Effector memory CD8-positive, alpha-beta T cell (primary cell): ENCODE measurements at regions not wholly inside any gene's neighbourhood (a gene's known extent, or its start where the extent isn't known, plus 50 kb on each side); places are given as distances from the start of the nearest gene placed in this dataset.

Source experiments
- ATAC-seq: fragments of 150-1000 bp; cut with Tn5 transposase; replicated peaks from 2 replicates; pipeline ENCODE4 v1.10.0; 2021; ENCODE audit warnings: mild to moderate bottlenecking, moderate library complexity
- DNase-seq, 3 experiments: peaks; one replicate each; pipeline ENCODE4 v3.0.0; 2021
- H3K27ac Mint-ChIP-seq, 2 donors: one replicate each; pipeline ENCODE4 v1.8.0; 2022; ENCODE audit warnings: mild to moderate bottlenecking in 2 of 2, mixed read lengths in 2 of 2, moderate library complexity in 2 of 2
- H3K27me3 Mint-ChIP-seq, 2 donors: one replicate each; pipeline ENCODE4 v1.8.0; 2022; ENCODE audit warnings: mixed read lengths in 2 of 2
- H3K36me3 Mint-ChIP-seq: one replicate; pipeline ENCODE4 v1.8.0; 2022; ENCODE audit warnings: mild to moderate bottlenecking, moderate library complexity, mixed read lengths; ENCODE audit not compliant: insufficient read depth
- H3K4me1 Mint-ChIP-seq, 2 donors: one replicate each; pipeline ENCODE4 v1.8.0; 2022; ENCODE audit warnings: low read depth in 2 of 2, mixed read lengths in 2 of 2
- H3K4me3 Mint-ChIP-seq, 2 donors: one replicate each; pipeline ENCODE4 v1.8.0; 2022; ENCODE audit warnings: mild to moderate bottlenecking in 2 of 2, mixed read lengths in 2 of 2, moderate library complexity in 2 of 2
- H3K9me3 Mint-ChIP-seq, 2 donors: one replicate each; pipeline ENCODE4 v1.8.0; 2022; ENCODE audit warnings: mixed read lengths in 2 of 2

- no peaks in the 10 kb centered on the region for H3K36me3 Mint-ChIP-seq
- H3K9me3 Mint-ChIP-seq, result no peaks in the 10 kb centered on the region
- ATAC-seq (no peak), DNase-seq (no peak)
- H3K4me3 Mint-ChIP-seq, result no peak overlapping the region
- no peak overlapping the region for H3K27ac Mint-ChIP-seq
- no peaks in the 10 kb centered on the region for H3K27me3 Mint-ChIP-seq
- no peaks in the 10 kb centered on the region for H3K4me1 Mint-ChIP-seq
Observed at GRCh38 chr7:16025696-16026095, 339.2 kb upstream of the MEOX2 start.

GRCh38 chr7:16023503-16023902, 337.0 kb upstream of the MEOX2 start:
- Mint-ChIP-seq H3K9me3 (peaks cover 0 to 2% of the 10 kb centered on the region in 2 donors), H3K27ac (no peak overlapping the region), H3K4me1 (no peaks in the 10 kb centered on the region), H3K36me3 (no peaks in the 10 kb centered on the region), H3K4me3 (no peak overlapping the region), H3K27me3 (no peaks in the 10 kb centered on the region)
- ATAC-seq (no peak), DNase-seq (no peak)

GRCh38 chr7:16023046-16023445, 336.6 kb upstream of the MEOX2 start:
- Mint-ChIP-seq H3K36me3 (no peaks in the 10 kb centered on the region), H3K4me1 (no peaks in the 10 kb centered on the region), H3K4me3 (no peak overlapping the region), H3K27me3 (no peaks in the 10 kb centered on the region), H3K9me3 (peaks cover 0 to 2% of the 10 kb centered on the region in 2 donors), H3K27ac (no peak overlapping the region)
- no peak for ATAC-seq
- no peak for DNase-seq

GRCh38 chr7:16021851-16022250, 335.4 kb upstream of the MEOX2 start:
- H3K4me1 Mint-ChIP-seq, result no peaks in the 10 kb centered on the region
- H3K27ac Mint-ChIP-seq, result no peak overlapping the region
- ATAC-seq (no peak), DNase-seq (no peak)
- H3K9me3 Mint-ChIP-seq, result peaks cover 0 to 5% of the 10 kb centered on the region in 2 donors
- no peak overlapping the region for H3K4me3 Mint-ChIP-seq
- H3K27me3 Mint-ChIP-seq, result no peaks in the 10 kb centered on the region
- no peaks in the 10 kb centered on the region for H3K36me3 Mint-ChIP-seq

- Mint-ChIP-seq H3K27ac (no peak overlapping the region), H3K9me3 (peaks cover 0 to 5% of the 10 kb centered on the region in 2 donors), H3K36me3 (no peaks in the 10 kb centered on the region), H3K27me3 (no peaks in the 10 kb centered on the region), H3K4me3 (no peak overlapping the region), H3K4me1 (no peaks in the 10 kb centered on the region)
- no peak for ATAC-seq
- no peak for DNase-seq
Observed at GRCh38 chr7:16015981-16016380, 329.5 kb upstream of the MEOX2 start.

- H3K36me3 Mint-ChIP-seq, result no peaks in the 10 kb centered on the region
- H3K27me3 Mint-ChIP-seq, result no peaks in the 10 kb centered on the region
- H3K27ac Mint-ChIP-seq, result no peak overlapping the region
- ATAC-seq (no peak), DNase-seq (no peak)
- H3K4me3 Mint-ChIP-seq, result no peak overlapping the region
- no peaks in the 10 kb centered on the region for H3K4me1 Mint-ChIP-seq
- H3K9me3 Mint-ChIP-seq, result peaks cover 0 to 3% of the 10 kb centered on the region in 2 donors
Observed at GRCh38 chr7:16014031-16014430, 327.5 kb upstream of the MEOX2 start.

GRCh38 chr7:16007911-16008310, 321.4 kb upstream of the MEOX2 start:
- no peaks in the 10 kb centered on the region for H3K4me1 Mint-ChIP-seq
- no peak overlapping the region for H3K4me3 Mint-ChIP-seq
- H3K36me3 Mint-ChIP-seq, result no peaks in the 10 kb centered on the region
- H3K9me3 Mint-ChIP-seq, result peaks cover 0 to 5% of the 10 kb centered on the region in 2 donors
- DNase-seq, result no peak
- H3K27ac Mint-ChIP-seq, result no peak overlapping the region
- no peaks in the 10 kb centered on the region for H3K27me3 Mint-ChIP-seq
- no peak for ATAC-seq

GRCh38 chr7:16004702-16005101, 318.2 kb upstream of the MEOX2 start:
- Mint-ChIP-seq H3K27me3 (no peaks in the 10 kb centered on the region), H3K4me1 (no peaks in the 10 kb centered on the region), H3K36me3 (no peaks in the 10 kb centered on the region), H3K9me3 (peaks cover 0 to 5% of the 10 kb centered on the region in 2 donors), H3K4me3 (no peak overlapping the region), H3K27ac (no peak overlapping the region)
- no peak for DNase-seq
- no peak for ATAC-seq

- DNase-seq (no peak), ATAC-seq (no peak)
- Mint-ChIP-seq H3K36me3 (no peaks in the 10 kb centered on the region), H3K27me3 (no peaks in the 10 kb centered on the region), H3K4me3 (no peak overlapping the region), H3K27ac (no peak overlapping the region), H3K4me1 (no peaks in the 10 kb centered on the region), H3K9me3 (no peaks in the 10 kb centered on the region)
Observed at GRCh38 chr7:16001477-16001876, 315.0 kb upstream of the MEOX2 start.

- DNase-seq (no peak), ATAC-seq (no peak)
- Mint-ChIP-seq H3K36me3 (no peaks in the 10 kb centered on the region), H3K4me1 (no peaks in the 10 kb centered on the region), H3K27me3 (no peaks in the 10 kb centered on the region), H3K4me3 (no peak overlapping the region), H3K9me3 (no peaks in the 10 kb centered on the region), H3K27ac (no peak overlapping the region)
Observed at GRCh38 chr7:15998617-15999016, 312.1 kb upstream of the MEOX2 start.

- no peak overlapping the region for H3K27ac Mint-ChIP-seq
- H3K4me1 Mint-ChIP-seq, result no peaks in the 10 kb centered on the region
- peaks cover 0 to under 1% of the 10 kb centered on the region in 2 donors for H3K9me3 Mint-ChIP-seq
- H3K27me3 Mint-ChIP-seq, result no peaks in the 10 kb centered on the region
- H3K4me3 Mint-ChIP-seq, result no peak overlapping the region
- DNase-seq, result no peak
- H3K36me3 Mint-ChIP-seq, result no peaks in the 10 kb centered on the region
- ATAC-seq, result no peak
Observed at GRCh38 chr7:15995027-15995426, 308.5 kb upstream of the MEOX2 start.

GRCh38 chr7:15989194-15989593, 302.7 kb upstream of the MEOX2 start:
- Mint-ChIP-seq H3K27ac (no peak overlapping the region), H3K4me3 (no peak overlapping the region), H3K27me3 (no peaks in the 10 kb centered on the region), H3K4me1 (no peaks in the 10 kb centered on the region), H3K9me3 (peaks cover 0 to 4% of the 10 kb centered on the region in 2 donors), H3K36me3 (no peaks in the 10 kb centered on the region)
- ATAC-seq (no peak), DNase-seq (no peak)

- Mint-ChIP-seq H3K27ac (no peak overlapping the region), H3K27me3 (no peaks in the 10 kb centered on the region), H3K4me3 (no peak overlapping the region), H3K4me1 (no peaks in the 10 kb centered on the region), H3K36me3 (no peaks in the 10 kb centered on the region), H3K9me3 (peaks cover 0 to 4% of the 10 kb centered on the region in 2 donors)
- no peak for DNase-seq
- ATAC-seq, result no peak
Observed at GRCh38 chr7:15985587-15986384, 299.3 kb upstream of the MEOX2 start.

GRCh38 chr7:15977663-15978062, 291.2 kb upstream of the MEOX2 start:
- DNase-seq (no peak), ATAC-seq (no peak)
- H3K27ac Mint-ChIP-seq, result no peak overlapping the region
- H3K9me3 Mint-ChIP-seq, result peaks cover 0 to 5% of the 10 kb centered on the region in 2 donors
- no peak overlapping the region for H3K4me3 Mint-ChIP-seq
- H3K4me1 Mint-ChIP-seq, result no peaks in the 10 kb centered on the region
- no peaks in the 10 kb centered on the region for H3K36me3 Mint-ChIP-seq
- peaks cover 0 to 6% of the 10 kb centered on the region in 2 donors for H3K27me3 Mint-ChIP-seq
